HS-27A (cell line): ENCODE measurements at regions not wholly inside any gene's neighbourhood (a gene's known extent, or its start where the extent isn't known, plus 50 kb on each side); places are given as distances from the start of the nearest gene placed in this dataset.

Experiments used
- DNase-seq: peaks from one replicate; pipeline ENCODE4 v3.0.0-alpha.2; 2012; ENCODE audit warnings: low read depth, missing footprints

DNA sequence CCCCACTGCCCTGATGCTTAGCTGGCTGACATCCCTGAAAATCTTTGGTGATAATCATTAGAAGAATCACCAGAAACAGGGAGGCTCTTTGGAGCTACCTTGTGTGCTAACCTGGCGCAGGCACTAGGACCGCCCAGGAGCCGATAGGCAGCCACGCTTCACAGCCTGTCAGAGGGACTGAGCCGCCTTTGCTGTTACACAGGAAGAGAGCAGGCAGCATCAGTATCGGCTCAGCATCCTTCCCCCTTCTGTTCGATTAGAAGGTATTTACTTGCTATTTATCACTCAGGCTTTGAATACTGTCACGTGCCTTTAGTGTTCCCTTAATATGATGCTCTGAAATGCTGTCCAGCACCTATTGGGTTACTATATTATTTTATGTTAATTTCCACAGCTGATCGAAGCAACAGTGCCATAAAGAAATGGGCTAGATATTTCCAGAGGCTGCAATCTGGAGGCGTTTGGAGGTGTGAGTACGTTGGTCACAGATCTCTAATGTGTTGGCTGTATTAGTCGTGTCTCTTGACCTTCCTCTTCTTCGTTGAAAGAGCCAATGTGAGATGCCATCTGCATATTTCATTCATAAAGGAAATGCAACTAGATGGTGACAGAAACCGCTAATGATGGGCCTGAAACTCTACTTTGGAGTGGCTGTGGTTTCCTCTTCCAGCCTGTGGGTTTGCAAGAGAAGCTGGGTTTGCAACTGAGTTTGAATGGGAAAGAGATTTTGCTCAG, 110.4 kb upstream of the RAB27B start:
- no peak for DNase-seq

DNA sequence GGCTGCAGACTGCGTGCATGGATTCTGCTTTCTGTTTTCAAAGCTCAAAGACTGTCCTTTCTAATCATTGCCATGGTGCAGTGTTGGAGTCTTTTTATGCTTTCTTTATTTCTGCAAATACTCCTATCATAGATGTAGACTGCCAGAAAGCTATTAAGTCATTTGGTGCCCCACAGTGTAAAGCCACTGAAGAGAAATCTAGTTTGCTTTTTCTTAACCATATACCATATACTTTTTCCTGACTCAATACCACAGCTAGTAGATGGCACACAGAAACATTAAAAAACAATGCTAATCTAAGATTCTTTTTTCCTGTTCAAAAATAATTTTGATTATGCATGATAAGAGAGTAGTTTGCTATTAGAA, 109.9 kb upstream of the RAB27B start:
- DNase-seq = no peak

GRCh38 chr18:54720620-54721019, 107.7 kb upstream of the RAB27B start:
- DNase-seq = no peak

GRCh38 chr18:54726143-54726542, 102.1 kb upstream of the RAB27B start:
- no peak for DNase-seq

- DNase-seq = no peak
These were observed 94.2 kb upstream of the RAB27B start for GRCh38 chr18:54734059-54734458.

DNA sequence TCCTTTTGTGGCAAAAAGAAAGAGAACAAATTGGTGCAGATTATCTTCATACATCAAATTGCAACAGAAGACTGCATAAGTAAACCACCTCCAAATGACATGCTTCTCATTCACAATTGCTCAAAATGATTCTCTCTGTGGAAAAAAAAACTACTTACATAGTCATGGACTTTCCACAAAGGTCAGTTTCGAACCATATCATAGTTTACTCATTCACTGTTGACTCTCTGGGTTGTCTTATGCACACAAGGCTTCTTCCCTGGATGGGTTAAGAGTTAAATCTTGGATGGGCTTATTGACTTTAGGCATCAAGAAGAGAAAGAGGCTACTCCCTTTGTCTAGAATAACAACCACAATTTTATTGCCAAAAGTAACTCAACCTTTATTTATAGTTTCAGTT, 91.3 kb upstream of the RAB27B start:
- DNase-seq = no peak

DNA sequence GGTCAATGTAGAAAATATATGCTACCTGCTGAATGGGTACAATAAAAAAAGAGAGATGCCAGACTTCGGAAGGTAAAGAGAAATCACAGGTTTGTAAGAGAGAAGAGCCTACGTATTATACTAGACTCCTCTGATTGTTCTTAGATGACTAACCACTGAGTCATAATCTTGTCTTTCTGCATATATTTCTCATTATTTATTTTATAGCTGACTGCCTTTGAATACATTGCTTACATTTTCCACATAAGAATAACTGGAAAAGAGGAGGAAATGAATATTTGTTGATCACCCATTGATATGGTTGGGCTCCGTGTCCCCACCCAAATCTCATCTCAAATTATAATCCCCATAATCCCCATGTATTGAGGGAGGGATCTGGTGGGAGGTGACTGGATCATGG, 90.3 kb upstream of the RAB27B start:
- DNase-seq = no peak

- DNase-seq = no peak
These were observed 88.8 kb upstream of the RAB27B start for GRCh38 chr18:54739476-54739875.

- no peak for DNase-seq
These were observed 88.0 kb upstream of the RAB27B start for GRCh38 chr18:54740136-54740846.

DNA sequence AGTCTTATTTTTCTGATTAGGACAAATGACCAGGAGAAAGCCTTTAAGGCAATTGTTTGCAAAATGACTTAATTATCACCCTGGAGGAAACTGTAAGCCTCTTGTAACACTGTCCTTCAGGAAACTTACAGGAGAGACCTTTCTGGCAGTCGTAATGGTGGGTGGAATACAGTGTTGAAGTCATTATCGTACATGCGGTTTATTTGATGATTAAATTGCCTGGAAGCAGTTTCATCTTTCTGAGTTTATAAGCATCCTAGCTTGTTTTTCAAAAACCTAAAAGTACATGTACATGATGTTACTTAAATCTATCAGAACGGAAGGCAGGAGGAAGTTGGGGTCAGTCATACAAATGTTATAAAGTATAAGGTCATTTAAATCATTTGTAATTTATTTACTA, 86.2 kb upstream of the RAB27B start:
- no peak for DNase-seq

- no peak for DNase-seq
These were observed 85.3 kb upstream of the RAB27B start for GRCh38 chr18:54742659-54743604.

- no peak for DNase-seq
These were observed 84.7 kb upstream of the RAB27B start for GRCh38 chr18:54743605-54743995.

GRCh38 chr18:54749291-54749690, 79.0 kb upstream of the RAB27B start:
- no peak for DNase-seq

DNA sequence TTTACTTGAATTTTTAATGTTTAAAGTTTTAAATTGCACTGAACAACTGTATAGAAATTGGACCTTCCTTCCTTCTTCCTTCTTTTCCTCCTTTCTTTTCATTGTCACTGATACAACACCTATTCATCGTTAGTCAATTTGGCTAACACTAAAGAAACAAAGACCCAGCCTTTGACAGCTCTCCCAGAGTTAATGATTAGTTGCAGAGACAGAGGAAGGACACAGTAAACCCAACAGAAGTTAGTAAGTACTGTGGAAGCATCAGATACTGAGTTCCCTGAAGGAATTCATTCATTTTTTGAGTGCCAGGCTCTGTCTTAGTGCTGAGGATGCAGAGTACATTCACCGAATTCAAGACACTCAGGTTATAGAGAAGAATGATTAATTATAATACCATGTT, 77.9 kb upstream of the RAB27B start:
- DNase-seq = no peak

- DNase-seq = no peak
These were observed 76.1 kb upstream of the RAB27B start for GRCh38 chr18:54752185-54752584.

GRCh38 chr18:54755456-54755855, 72.8 kb upstream of the RAB27B start:
- no peak for DNase-seq

DNA sequence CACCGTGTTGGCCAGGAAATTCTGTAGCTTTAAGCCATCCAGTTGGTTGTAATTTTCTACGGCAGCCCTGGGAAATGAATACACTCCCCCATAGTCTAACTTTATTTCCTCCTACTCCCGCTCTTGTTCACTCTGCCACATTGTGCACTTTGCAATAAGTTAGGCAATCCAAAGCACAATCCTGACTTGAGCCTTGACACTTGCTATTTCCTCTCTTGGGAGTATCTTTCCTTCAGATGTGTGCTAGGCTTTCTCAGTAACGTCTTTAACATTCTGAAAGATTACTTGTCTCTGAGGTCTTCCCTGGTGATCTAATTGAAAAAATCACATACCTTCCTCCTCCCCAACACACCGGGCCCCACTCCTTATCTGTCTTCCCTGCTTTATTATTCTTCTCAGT, 65.9 kb upstream of the RAB27B start:
- DNase-seq = no peak

- no peak for DNase-seq
These were observed 63.5 kb upstream of the RAB27B start for GRCh38 chr18:54764786-54765185.

DNA sequence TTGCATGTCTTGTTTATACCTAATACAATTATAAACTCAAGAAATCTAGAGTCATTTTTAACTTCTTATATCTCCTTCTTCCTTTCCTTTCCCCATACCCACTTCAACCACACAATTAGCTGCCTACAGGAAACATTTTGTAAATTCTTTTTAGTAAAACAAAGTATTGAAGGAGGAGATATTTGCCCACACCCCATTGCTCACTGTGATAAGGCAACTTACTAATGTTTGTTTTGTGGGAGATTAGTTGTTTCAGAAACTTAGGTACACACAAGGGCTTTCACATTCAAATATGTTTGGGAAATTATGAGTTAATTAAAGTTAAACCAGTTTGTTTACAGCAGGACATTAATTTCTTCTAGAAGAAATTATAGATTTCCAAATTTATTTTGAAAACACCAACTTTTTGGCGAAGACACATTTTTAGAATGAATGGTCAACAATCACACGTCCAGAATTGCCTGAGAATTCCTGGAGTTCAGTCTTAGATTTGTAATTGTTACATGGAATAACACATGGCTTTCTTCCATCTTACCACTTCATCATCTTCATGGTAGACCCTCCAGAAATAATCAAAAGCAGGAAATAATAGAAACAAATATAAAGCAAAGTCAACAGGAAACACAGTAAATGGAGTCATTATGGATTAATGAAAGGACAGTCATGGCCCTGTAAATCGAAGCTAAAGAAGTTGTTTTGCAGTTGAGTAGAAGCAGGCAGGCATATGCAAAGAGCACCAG, 62.5 kb upstream of the RAB27B start:
- DNase-seq = no peak

- no peak for DNase-seq
These were observed 61.6 kb upstream of the RAB27B start for GRCh38 chr18:54766634-54767033.

GRCh38 chr18:54767098-54767497, 61.2 kb upstream of the RAB27B start:
- no peak for DNase-seq
